ENCODE measurements at regions not wholly inside any gene's neighbourhood (a gene's known extent, or its start where the extent isn't known, plus 50 kb on each side); places are given as distances from the start of the nearest gene placed in this dataset.

DNA sequence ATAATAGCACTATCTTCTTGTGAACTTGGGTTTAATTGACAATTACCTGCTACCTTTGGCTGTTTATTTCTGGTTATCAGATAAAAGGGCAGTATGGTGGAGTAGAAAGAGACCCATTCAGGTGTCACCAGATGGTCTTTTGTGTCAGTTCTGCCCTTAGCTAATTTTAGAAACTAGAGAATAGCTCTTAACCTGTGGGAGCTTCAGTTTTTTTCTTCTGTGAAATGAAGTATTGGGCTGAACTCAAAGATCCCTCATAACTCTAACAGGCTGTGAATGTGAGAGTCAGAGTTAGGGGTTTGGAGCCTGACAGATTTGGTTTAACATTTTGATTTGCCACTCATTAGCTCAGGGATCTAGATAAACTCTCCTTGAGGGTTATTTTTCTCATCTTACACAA lies 335.2 kb downstream of the PPP1R2C start:
- no peak overlapping the region for H3K27ac ChIP-seq
- Mint-ChIP-seq H3K9me3 (no peaks in the 10 kb centered on the region), H3K4me3 (no peak overlapping the region), H3K27ac (no peak overlapping the region), H3K4me1 (no peaks in the 10 kb centered on the region), H3K27me3 (ENCODE audit: insufficient read depth, low read depth) (no peaks in the 10 kb centered on the region), H3K36me3 (no peaks in the 10 kb centered on the region)
- H3K79me2 ChIP-seq (ENCODE audit: low read depth), result no peaks in the 10 kb centered on the region
- no peaks in the 10 kb centered on the region for H3F3A ChIP-seq (ENCODE audit: low read depth)
- no peaks in the 10 kb centered on the region for H3K36me3 ChIP-seq
- TF ChIP-seq, protein P1, sequence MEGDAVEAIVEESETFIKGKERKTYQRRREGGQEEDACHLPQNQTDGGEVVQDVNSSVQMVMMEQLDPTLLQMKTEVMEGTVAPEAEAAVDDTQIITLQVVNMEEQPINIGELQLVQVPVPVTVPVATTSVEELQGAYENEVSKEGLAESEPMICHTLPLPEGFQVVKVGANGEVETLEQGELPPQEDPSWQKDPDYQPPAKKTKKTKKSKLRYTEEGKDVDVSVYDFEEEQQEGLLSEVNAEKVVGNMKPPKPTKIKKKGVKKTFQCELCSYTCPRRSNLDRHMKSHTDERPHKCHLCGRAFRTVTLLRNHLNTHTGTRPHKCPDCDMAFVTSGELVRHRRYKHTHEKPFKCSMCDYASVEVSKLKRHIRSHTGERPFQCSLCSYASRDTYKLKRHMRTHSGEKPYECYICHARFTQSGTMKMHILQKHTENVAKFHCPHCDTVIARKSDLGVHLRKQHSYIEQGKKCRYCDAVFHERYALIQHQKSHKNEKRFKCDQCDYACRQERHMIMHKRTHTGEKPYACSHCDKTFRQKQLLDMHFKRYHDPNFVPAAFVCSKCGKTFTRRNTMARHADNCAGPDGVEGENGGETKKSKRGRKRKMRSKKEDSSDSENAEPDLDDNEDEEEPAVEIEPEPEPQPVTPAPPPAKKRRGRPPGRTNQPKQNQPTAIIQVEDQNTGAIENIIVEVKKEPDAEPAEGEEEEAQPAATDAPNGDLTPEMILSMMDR (IDR thresholded peaks at IDR 0.05), result no peak
- no peak for TF ChIP-seq EZH2 (IDR thresholded peaks at IDR 0.05)
- TF ChIP-seq EZH2phosphoT487 (IDR thresholded peaks at IDR 0.05), result no peak
- H3K4me3 ChIP-seq, result no peak overlapping the region
- no peak overlapping the region for H2AFZ ChIP-seq (replicated peaks)
- no peak overlapping the region for H3K4me2 ChIP-seq
- H3K4me1 ChIP-seq, result no peaks in the 10 kb centered on the region
- no peaks in the 10 kb centered on the region for H4K20me1 ChIP-seq (ENCODE audit: low read depth)
- no peak overlapping the region for H3K9ac ChIP-seq
- H3K27me3 ChIP-seq, result no peaks in the 10 kb centered on the region
- no peak for DNase-seq (ENCODE audit: low spot score)
- no peaks in the 10 kb centered on the region for H3K9me3 ChIP-seq (ENCODE audit: low read depth)

DNA sequence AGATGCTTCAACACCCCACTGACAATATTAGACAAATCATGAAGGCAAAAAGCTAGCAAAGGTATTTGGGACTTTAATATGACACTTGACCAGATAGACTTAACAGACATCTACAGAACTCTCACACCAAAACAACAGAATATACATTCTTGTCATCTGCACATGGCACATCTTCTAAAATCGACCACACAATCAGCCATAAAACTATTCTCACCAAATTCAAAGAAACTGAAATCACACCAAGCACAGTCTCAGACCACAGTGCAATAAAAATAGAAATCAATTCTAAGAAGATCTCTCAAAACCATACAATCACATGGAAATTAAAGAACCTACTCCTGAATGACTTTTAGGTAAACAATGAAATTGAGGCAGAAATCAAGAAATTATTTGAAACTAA lies 340.8 kb downstream of the PPP1R2C start:
- Histone ChIP-seq H3K4me2 (no peak overlapping the region), H3K4me3 (no peak overlapping the region), H3K9ac (no peak overlapping the region), H3K4me1 (no peaks in the 10 kb centered on the region), H3K27me3 (no peaks in the 10 kb centered on the region), H3F3A (ENCODE audit: low read depth) (no peaks in the 10 kb centered on the region), H3K36me3 (no peaks in the 10 kb centered on the region), H2AFZ (replicated peaks) (no peak overlapping the region), H3K27ac (no peak overlapping the region), H3K79me2 (ENCODE audit: low read depth) (no peaks in the 10 kb centered on the region), H3K9me3 (ENCODE audit: low read depth) (no peaks in the 10 kb centered on the region), H4K20me1 (ENCODE audit: low read depth) (no peaks in the 10 kb centered on the region)
- Mint-ChIP-seq H3K9me3 (peaks cover 4% of the 10 kb centered on the region), H3K36me3 (no peaks in the 10 kb centered on the region), H3K27ac (no peak overlapping the region), H3K4me1 (no peaks in the 10 kb centered on the region), H3K27me3 (ENCODE audit: insufficient read depth, low read depth) (peaks cover 5% of the 10 kb centered on the region), H3K4me3 (no peak overlapping the region)
- no peak for DNase-seq (ENCODE audit: low spot score)
- TF ChIP-seq, protein P1 (IDR thresholded peaks at IDR 0.05), result no peak
- TF ChIP-seq EZH2 (IDR thresholded peaks at IDR 0.05), result no peak
- TF ChIP-seq EZH2phosphoT487 (IDR thresholded peaks at IDR 0.05), result no peak

DNA sequence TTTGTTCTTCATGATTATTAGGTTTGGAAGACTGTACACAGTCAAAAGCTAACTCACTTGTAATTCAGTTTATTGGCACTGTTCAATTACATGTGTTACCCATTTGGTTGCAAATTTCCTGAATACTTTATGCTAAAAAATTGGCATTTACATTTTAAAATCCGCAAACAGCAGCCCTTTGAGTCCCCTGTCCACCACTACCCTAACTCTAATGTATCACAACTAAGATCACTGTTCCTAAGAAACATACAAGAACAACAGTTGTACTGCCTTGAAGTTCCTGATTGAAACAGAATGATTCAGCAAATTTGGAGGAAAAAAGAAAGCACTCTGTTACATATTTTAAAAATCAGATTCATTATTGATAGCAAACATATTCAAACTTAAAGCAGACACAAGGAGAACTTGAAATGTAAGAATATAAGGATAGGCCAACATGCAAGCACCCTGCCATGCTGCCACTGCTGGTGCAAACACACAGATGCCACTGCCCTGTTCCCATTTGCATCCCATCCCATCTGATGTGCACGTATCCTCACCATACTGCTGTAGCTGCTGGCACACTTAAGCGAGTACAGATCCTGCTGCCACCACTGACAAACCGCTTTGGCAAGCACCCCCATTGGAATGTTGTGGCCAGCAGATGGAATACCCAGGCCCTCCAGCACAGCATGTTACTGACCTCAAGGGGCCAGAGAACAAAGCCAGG lies 343.4 kb downstream of the PPP1R2C start:
- Mint-ChIP-seq H3K27me3 (ENCODE audit: insufficient read depth, low read depth) (peaks cover 5% of the 10 kb centered on the region), H3K9me3 (peaks cover 9% of the 10 kb centered on the region), H3K4me3 (no peak overlapping the region), H3K4me1 (no peaks in the 10 kb centered on the region), H3K27ac (no peak overlapping the region), H3K36me3 (no peaks in the 10 kb centered on the region)
- H3K27ac ChIP-seq, result no peak overlapping the region
- H3K4me2 ChIP-seq, result no peak overlapping the region
- H3K79me2 ChIP-seq (ENCODE audit: low read depth), result no peaks in the 10 kb centered on the region
- H2AFZ ChIP-seq (replicated peaks), result no peak overlapping the region
- no peak for DNase-seq (ENCODE audit: low spot score)
- no peaks in the 10 kb centered on the region for H3K4me1 ChIP-seq
- no peaks in the 10 kb centered on the region for H4K20me1 ChIP-seq (ENCODE audit: low read depth)
- H3K9me3 ChIP-seq (ENCODE audit: low read depth), result no peaks in the 10 kb centered on the region
- TF ChIP-seq EZH2phosphoT487 (IDR thresholded peaks at IDR 0.05), result no peak
- no peak overlapping the region for H3K4me3 ChIP-seq
- no peak overlapping the region for H3K9ac ChIP-seq
- no peaks in the 10 kb centered on the region for H3K27me3 ChIP-seq
- no peaks in the 10 kb centered on the region for H3F3A ChIP-seq (ENCODE audit: low read depth)
- H3K36me3 ChIP-seq, result no peaks in the 10 kb centered on the region

DNA sequence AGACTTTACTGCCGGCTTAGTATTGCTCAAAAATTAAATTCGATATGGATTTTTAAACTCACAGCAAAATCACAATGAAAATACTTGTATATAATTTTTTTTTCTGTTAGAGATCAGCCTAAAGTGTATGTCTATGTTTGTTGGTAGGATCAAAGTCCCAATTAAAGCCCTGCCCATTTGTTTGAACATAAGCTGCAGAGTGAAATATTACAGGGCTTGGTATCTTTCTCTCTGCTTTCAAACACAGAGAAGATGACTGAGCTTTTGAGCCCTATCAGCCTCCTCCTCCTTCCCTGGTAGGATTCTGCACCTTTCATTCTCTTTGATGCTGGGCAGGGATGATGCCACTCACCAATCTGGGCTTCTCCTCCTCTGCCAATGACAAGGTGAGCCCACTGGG lies 345.4 kb downstream of the PPP1R2C start:
- no peak for TF ChIP-seq EZH2phosphoT487 (IDR thresholded peaks at IDR 0.05)
- TF ChIP-seq EZH2 (IDR thresholded peaks at IDR 0.05), result no peak
- TF ChIP-seq, protein P1 (IDR thresholded peaks at IDR 0.05), result no peak
- Mint-ChIP-seq H3K27ac (no peak overlapping the region), H3K9me3 (peaks cover 10% of the 10 kb centered on the region), H3K4me3 (no peak overlapping the region), H3K4me1 (no peaks in the 10 kb centered on the region), H3K27me3 (ENCODE audit: insufficient read depth, low read depth) (peaks cover 5% of the 10 kb centered on the region), H3K36me3 (no peaks in the 10 kb centered on the region)
- H3K4me1 ChIP-seq, result no peaks in the 10 kb centered on the region
- no peak overlapping the region for H3K4me3 ChIP-seq
- H3K36me3 ChIP-seq, result no peaks in the 10 kb centered on the region
- H3K27ac ChIP-seq, result no peak overlapping the region
- no peaks in the 10 kb centered on the region for H3K9me3 ChIP-seq (ENCODE audit: low read depth)
- H3K4me2 ChIP-seq, result no peak overlapping the region
- H2AFZ ChIP-seq (replicated peaks), result no peak overlapping the region
- no peaks in the 10 kb centered on the region for H4K20me1 ChIP-seq (ENCODE audit: low read depth)
- H3K9ac ChIP-seq, result no peak overlapping the region
- H3K79me2 ChIP-seq (ENCODE audit: low read depth), result no peaks in the 10 kb centered on the region
- no peak for DNase-seq (ENCODE audit: low spot score)
- no peaks in the 10 kb centered on the region for H3K27me3 ChIP-seq
- H3F3A ChIP-seq (ENCODE audit: low read depth), result no peaks in the 10 kb centered on the region
